HG03280 (cell line): ENCODE measurements at regions not wholly inside any gene's neighbourhood (a gene's known extent, or its start where the extent isn't known, plus 50 kb on each side); places are given as distances from the start of the nearest gene placed in this dataset.

ENCODE experiments used
- ATAC-seq: cut with Tn5 transposase; IDR thresholded peaks from one replicate; pipeline ENCODE4 v1.9.1; 2021; ENCODE audit warnings: mild to moderate bottlenecking, moderate library complexity; ENCODE audit not compliant: unreplicated experiment

- ATAC-seq = no peak
Observed at GRCh38 chr1:83689921-83690868, 308.7 kb downstream of the TTLL7 start.

DNA sequence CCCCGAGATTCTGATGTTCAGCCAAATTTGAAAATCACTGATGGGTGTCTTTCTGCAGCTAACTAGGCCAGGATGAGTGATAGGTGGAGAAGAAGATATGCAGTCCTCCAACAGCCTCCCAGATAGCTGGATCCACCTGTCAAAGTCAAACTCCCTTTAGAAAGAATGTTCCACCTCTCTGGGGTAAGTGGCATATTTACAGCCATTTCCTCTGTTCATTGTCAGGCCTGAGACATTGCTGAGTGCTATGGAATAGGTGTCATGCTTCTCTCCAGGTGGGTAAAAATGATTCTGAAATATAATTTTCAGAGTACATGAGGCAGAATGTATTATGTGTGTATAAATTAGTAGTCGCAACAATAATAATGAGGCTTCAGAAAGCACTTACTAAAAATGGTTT is 316.8 kb downstream of the TTLL7 start:
- no peak for ATAC-seq

DNA sequence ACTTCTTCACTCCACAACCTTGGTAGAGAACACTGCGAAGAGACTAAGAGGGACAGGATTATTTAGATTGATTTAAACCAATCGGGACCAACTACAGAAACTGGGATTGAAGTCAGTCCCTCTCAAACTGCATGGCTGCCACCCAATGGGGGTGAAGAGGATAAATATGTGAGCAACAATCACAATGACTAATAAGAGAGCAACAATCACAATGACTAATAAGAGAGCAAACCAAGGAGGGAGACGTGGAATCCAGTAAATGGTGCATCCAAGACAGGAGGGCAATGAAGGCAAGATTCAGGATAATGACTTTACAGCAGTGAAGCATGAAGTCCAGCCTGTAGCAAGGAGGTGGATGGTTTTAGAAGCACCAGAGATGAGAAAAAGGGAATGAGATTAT is 322.8 kb downstream of the TTLL7 start:
- no peak for ATAC-seq

GRCh38 chr1:83673312-83673711 is 325.6 kb downstream of the TTLL7 start:
- peak; percentile 48 for ATAC-seq

DNA sequence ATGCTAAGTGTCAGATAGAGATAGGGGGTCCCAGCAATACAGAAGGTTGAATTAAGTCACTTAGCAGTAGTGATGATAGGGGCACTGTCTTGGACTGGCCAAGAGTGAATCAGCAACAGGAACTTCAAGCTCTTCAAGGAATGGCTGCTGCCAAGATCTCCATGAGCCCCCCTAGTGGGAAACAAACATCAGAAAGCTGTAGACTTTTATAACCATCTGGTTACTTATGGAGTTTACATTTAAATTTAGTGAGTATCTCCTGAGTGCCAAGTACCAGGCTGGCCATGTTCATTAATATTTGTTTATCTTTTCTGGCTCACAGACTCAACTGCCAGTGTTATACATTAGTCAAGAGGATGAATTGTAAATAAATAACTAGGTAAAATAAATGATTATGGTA is 327.3 kb downstream of the TTLL7 start:
- ATAC-seq = no peak

GRCh38 chr1:83670909-83671565 is 327.9 kb downstream of the TTLL7 start:
- no peak for ATAC-seq

- no peak for ATAC-seq
Observed at GRCh38 chr1:83641796-83642443, 357.0 kb downstream of the TTLL7 start.

GRCh38 chr1:83641206-83641658 is 357.7 kb downstream of the TTLL7 start:
- no peak for ATAC-seq

DNA sequence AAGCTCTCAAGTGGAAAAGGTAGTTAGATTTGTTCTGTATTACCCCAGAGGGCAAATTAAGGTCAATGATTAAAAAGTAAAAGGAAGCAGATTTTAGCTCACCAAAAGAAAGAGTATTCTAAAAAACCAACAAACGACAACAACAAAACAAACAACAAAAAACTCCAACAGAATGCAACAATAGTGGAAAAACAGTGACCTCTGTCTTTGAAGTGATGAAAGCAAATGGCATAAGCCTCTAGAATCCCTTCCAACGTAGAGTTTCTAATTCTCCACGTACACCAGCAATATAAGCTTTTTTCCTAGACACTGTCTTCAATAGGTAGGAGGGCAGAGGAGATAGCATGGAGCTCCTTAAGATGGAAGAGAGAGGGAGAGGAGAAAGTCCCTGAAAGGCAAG is 359.1 kb downstream of the TTLL7 start:
- no peak for ATAC-seq

GRCh38 chr1:83637586-83637985 is 361.3 kb downstream of the TTLL7 start:
- no peak for ATAC-seq

GRCh38 chr1:83637009-83637408 is 361.9 kb downstream of the TTLL7 start:
- no peak for ATAC-seq

- no peak for ATAC-seq
Observed at GRCh38 chr1:83632906-83633305, 366.0 kb downstream of the TTLL7 start.

DNA sequence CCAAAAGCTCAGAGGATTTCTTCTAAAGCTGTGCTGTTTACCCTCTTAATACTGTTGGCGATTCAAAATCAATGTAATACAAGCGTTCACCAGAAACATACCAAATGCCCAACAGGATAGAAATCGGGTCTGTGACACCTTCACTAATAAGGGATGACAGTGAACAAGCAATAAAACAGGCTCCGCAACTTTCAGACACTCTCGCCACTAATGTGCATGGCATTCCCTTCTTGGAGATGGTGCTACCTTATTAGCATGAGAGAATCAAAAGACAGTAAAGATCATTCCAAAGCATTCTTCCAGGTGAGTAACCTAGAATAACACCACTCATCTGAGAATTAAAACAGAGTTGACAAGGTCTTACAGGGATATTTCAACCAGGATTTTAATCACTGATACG is 367.1 kb downstream of the TTLL7 start:
- ATAC-seq = no peak

DNA sequence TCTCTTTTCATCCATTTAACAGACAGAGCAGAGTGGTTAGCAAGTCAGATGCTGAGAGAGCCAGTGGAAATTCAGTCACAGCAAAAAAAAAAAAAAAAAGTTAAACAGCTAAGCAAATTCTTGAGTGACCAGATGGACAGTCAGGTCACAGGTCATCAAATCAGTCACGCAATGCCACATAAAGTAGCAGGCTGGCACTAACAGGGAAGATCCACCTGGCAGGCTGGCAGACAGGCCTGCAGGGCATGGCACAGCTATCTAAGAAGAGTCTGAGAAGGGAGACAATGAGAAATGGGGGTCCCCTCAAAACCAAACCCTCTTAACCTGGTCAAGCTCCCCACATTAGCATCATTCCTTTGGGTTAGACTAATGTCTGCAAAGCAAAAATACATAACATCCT is 371.9 kb downstream of the TTLL7 start:
- no peak for ATAC-seq

DNA sequence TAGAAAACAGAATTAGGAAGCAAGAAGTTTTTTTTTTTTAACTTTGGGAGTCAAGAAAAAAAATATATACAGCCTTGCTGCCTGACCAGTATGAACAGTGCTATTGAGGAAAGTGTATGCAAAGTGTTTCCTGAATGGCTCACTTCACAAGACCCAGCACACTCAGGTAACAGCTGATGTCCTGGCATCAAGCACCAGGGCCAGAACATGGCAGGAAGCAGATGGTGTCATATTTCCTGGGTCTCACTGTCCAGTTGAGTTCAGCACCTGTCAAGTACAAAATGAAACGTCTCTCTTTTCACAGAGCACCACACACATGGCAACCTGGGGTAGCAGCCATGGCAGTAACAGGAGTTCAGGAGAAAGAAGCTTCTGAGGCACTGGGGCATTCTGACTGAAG is 372.3 kb downstream of the TTLL7 start:
- no peak for ATAC-seq

DNA sequence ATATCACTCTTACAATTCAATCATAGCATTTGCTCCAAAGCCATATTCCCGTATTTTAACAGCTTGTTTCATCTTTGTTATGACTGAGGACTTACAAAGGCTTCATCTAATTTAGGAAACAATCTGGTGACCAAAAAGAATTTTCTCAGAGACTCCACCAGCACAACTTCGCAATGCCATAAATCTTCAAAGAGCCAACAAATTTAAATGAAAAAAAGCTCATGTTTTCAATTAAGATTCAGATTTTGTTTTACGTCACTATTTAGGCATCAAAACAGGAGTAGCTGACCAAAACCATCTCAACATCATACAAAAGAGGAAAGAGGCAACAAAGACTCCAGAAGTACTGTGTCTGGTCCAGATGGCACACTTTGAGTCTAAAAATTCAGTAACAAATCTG is 373.3 kb downstream of the TTLL7 start:
- no peak for ATAC-seq

DNA sequence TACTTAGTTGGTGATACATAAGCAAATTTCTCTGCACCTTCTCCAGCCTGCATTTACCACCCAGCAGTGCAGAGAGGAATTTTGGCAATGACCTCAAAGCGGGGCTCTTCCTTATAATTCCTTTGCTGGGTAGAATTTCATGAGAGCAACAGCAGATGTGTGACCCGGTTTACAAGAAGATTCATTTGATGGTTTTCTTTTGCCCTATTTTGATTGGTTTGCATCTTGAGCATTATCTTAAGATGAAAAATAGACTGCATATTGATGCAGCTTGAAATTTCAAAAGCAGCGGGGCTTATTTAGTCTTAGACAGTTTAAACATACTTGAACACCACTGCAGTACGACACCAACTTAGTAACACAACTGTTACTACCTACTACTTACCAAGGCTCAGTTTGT is 378.9 kb downstream of the TTLL7 start:
- ATAC-seq = no peak

- no peak for ATAC-seq
Observed at GRCh38 chr1:83619170-83619896, 379.6 kb downstream of the TTLL7 start.

GRCh38 chr1:83617883-83618282 is 381.0 kb downstream of the TTLL7 start:
- ATAC-seq = no peak

DNA sequence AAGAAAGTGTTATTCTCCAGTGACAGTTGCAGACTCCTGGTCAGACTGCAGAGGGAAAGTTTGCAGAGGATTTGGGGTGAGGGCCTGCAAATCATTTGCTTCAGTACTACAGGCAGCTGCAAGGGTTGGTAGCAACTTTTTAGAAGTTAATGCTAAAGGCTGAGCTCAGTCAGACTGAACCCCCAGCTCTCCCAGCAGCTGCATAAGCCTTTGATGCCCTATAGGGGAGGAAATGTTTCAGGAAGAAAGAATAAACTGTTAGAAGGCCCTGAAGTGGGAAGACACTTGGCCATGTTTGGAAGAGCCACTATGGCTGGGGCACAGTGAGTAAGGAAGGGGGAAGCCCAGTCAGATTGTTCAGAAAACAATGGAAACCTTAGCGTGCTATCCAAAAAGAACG is 383.6 kb downstream of the TTLL7 start:
- ATAC-seq = no peak

GRCh38 chr1:83606416-83606955 is 392.4 kb downstream of the TTLL7 start:
- no peak for ATAC-seq
